OCI-LY1 (cell line): ENCODE measurements at regions not wholly inside any gene's neighbourhood (a gene's known extent, or its start where the extent isn't known, plus 50 kb on each side); places are given as distances from the start of the nearest gene placed in this dataset.

Experiments used
- CTCF ChIP-seq: fragments of 200-600 bp; sonication (generic), shearing (Covaris generic); IDR thresholded peaks from 2 replicates; pipeline ENCODE4 v1.5.1; 2017; ENCODE audit warnings: mild to moderate bottlenecking, antibody characterized with exemption, low read length, moderate library complexity, mixed read lengths
- EZH2 ChIP-seq: fragments of 200-600 bp; sonication (generic), shearing (Covaris generic); IDR thresholded peaks from 2 replicates; pipeline ENCODE4 v1.8.0; 2017; ENCODE audit warnings: borderline replicate concordance, mixed run types, mild to moderate bottlenecking, antibody characterized with exemption, low read length, moderate library complexity, mixed read lengths

GRCh38 chr12:69007101-69007854, 74.3 kb upstream of the CPM start:
- TF ChIP-seq CTCF: no peak
- no peak for TF ChIP-seq EZH2
